Testis (tissue), 2 donors: ENCODE measurements at regions not wholly inside any gene's neighbourhood (a gene's known extent, or its start where the extent isn't known, plus 50 kb on each side); places are given as distances from the start of the nearest gene placed in this dataset.
"Not testable (repeated sequence)": the region's sequence is repeated elsewhere in the genome, so short reads cannot be mapped to it uniquely, and the experiment has no call there.

Source experiments
- CTCF ChIP-seq, 3 experiments: fragments of 450-650 bp in 2 of 3; fragments of 200-600 bp in 1 of 3; sonication (generic) in 1 of 3; IDR thresholded peaks; one replicate each; pipeline ENCODE4 v1.5.1; 2016 to 2019; ENCODE audit warnings: antibody characterized with exemption in 3 of 3, mild to moderate bottlenecking in 2 of 3, moderate library complexity in 1 of 3
- POLR2A ChIP-seq: fragments of 450-650 bp; IDR thresholded peaks from one replicate; pipeline ENCODE4 v1.6.1; 2017; ENCODE audit warnings: antibody characterized with exemption, mild to moderate bottlenecking, moderate library complexity

GRCh38 chr10:38271031-38271430 lies 176.9 kb downstream of the ZNF37A start:
- TF ChIP-seq POLR2A; CTCF (IDR thresholded peaks at IDR 0.05): not testable (repeated sequence)
